ENCODE measurements at regions not wholly inside any gene's neighbourhood (a gene's known extent, or its start where the extent isn't known, plus 50 kb on each side); places are given as distances from the start of the nearest gene placed in this dataset.

DNA sequence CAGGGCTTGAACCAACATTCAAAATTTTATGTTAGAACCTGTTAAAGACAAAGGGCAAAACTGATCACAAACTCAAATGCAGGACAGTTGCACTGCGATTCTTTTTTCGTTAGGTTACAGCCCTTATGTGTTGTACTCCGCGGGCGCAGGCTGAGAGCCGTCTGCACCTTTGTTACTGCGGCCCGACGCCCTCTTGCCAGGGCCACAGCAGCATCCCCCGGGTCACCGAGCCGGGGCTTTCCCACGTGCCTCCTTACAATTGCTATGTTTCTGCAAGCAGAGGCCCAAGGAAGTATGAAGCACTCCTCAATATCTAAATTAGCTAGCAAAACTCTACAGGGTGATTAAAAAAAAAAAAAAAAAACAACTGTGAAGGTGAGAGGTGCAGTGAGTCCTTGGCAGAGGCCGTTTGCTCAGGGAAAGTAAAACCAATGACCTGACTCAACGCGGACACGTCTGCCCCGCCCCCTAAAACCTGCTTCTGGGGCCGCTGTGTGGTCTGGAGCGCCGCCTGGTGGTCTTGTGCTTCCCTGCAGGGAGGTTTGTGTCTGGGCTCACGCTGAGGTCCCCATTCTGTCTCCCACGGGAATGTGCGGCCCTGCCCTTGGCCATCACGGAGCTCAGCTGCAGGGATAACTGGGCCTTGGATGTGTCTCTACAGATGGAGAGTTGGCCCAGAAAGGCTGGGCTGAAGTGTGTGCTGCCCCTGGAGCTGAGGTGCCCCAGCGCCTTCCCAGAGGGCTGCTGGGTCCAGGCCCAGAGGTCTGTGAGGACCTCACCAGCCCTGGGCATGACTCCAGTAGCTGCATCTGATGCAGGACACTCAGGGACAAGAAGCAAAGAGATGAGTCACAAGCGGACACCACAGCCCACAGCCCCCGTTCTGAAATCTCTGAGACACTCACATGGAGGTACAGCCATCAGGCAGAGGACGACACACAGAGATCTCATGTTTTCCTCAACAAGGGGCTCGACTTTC, 418.5 kb downstream of the TMEM121 start (continued):
- TF ChIP-seq, protein P1, sequence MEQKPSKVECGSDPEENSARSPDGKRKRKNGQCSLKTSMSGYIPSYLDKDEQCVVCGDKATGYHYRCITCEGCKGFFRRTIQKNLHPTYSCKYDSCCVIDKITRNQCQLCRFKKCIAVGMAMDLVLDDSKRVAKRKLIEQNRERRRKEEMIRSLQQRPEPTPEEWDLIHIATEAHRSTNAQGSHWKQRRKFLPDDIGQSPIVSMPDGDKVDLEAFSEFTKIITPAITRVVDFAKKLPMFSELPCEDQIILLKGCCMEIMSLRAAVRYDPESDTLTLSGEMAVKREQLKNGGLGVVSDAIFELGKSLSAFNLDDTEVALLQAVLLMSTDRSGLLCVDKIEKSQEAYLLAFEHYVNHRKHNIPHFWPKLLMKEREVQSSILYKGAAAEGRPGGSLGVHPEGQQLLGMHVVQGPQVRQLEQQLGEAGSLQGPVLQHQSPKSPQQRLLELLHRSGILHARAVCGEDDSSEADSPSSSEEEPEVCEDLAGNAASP (CRISPR knock-in tag; IDR thresholded peaks at IDR 0.05; ENCODE audit: borderline replicate concordance), result peak; percentile 30; the same call in 1 of the 2 replicates
- no peak for TF ChIP-seq ETV6 (CRISPR knock-in tag; conservative IDR thresholded peaks at IDR 0.05)
- 0 out of 2 replicates have a peak, but pooled peaks have one; percentile 29 for TF ChIP-seq ERF (CRISPR knock-in tag; IDR thresholded peaks at IDR 0.05)
- TF ChIP-seq, protein P2, sequence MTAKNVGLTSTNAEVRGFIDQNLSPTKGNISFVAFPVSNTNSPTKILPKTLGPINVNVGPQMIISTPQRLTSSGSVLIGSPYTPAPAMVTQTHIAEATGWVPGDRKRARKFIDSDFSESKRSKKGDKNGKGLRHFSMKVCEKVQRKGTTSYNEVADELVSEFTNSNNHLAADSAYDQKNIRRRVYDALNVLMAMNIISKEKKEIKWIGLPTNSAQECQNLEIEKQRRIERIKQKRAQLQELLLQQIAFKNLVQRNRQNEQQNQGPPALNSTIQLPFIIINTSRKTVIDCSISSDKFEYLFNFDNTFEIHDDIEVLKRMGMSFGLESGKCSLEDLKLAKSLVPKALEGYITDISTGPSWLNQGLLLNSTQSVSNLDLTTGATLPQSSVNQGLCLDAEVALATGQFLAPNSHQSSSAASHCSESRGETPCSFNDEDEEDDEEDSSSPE (CRISPR knock-in tag; IDR thresholded peaks at IDR 0.05), result no peak
- no peak for TF ChIP-seq ZNF644 (CRISPR knock-in tag; IDR thresholded peaks at IDR 0.05; ENCODE audit: low read depth)
- TF ChIP-seq ZNF33B (CRISPR knock-in tag; IDR thresholded peaks at IDR 0.05), result 0 out of 2 replicates have a peak, but pooled peaks have one; percentile 51
- no peak for TF ChIP-seq NKX3-1 (CRISPR knock-in tag; IDR thresholded peaks at IDR 0.05)
- TF ChIP-seq, protein P3, sequence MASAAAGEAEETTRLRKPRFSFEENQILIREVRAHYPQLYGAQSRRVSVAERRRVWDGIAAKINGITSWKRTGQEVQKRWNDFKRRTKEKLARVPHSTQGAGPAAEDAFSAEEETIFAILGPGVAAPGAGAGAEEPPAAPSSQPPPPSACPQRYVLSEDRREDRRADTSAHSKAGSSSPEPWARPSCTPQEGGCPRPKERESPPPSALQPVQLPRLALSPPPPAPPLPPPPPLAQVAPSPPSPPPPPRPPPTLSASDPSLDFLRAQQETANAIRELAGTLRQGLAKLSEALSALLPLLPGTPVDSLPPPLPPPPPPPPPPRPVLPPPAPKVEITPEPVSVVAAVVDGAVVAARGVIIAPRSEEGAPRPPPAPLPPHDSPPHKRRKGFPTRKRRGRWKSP (CRISPR knock-in tag; IDR thresholded peaks at IDR 0.05), result 0 out of 2 replicates have a peak, but pooled peaks have one; percentile 28
- TF ChIP-seq LCORL (IDR thresholded peaks at IDR 0.05), result no peak
- 0 out of 2 replicates have a peak, but pooled peaks have one; percentile 20 for TF ChIP-seq LCORL (CRISPR knock-in tag; IDR thresholded peaks at IDR 0.05)
- TF ChIP-seq, protein P4, sequence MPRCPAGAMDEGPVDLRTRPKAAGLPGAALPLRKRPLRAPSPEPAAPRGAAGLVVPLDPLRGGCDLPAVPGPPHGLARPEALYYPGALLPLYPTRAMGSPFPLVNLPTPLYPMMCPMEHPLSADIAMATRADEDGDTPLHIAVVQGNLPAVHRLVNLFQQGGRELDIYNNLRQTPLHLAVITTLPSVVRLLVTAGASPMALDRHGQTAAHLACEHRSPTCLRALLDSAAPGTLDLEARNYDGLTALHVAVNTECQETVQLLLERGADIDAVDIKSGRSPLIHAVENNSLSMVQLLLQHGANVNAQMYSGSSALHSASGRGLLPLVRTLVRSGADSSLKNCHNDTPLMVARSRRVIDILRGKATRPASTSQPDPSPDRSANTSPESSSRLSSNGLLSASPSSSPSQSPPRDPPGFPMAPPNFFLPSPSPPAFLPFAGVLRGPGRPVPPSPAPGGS (CRISPR knock-in tag; IDR thresholded peaks at IDR 0.05), result peak; percentile 56; the same call in 1 of the 2 replicates
- TF ChIP-seq FOSL2 (CRISPR knock-in tag; IDR thresholded peaks at IDR 0.05), result peak; percentile 46
- TF ChIP-seq KDM2A (CRISPR knock-in tag; IDR thresholded peaks at IDR 0.05; ENCODE audit: borderline replicate concordance, low read depth), result peak; percentile 59; the same call in 1 of the 2 replicates
- TF ChIP-seq, protein P5, sequence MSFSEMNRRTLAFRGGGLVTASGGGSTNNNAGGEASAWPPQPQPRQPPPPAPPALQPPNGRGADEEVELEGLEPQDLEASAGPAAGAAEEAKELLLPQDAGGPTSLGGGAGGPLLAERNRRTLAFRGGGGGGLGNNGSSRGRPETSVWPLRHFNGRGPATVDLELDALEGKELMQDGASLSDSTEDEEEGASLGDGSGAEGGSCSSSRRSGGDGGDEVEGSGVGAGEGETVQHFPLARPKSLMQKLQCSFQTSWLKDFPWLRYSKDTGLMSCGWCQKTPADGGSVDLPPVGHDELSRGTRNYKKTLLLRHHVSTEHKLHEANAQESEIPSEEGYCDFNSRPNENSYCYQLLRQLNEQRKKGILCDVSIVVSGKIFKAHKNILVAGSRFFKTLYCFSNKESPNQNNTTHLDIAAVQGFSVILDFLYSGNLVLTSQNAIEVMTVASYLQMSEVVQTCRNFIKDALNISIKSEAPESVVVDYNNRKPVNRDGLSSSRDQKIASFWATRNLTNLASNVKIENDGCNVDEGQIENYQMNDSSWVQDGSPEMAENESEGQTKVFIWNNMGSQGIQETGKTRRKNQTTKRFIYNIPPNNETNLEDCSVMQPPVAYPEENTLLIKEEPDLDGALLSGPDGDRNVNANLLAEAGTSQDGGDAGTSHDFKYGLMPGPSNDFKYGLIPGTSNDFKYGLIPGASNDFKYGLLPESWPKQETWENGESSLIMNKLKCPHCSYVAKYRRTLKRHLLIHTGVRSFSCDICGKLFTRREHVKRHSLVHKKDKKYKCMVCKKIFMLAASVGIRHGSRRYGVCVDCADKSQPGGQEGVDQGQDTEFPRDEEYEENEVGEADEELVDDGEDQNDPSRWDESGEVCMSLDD (CRISPR knock-in tag; IDR thresholded peaks at IDR 0.05; ENCODE audit: borderline replicate concordance), result no peak
- no peak for TF ChIP-seq SPEN (CRISPR knock-in tag; IDR thresholded peaks at IDR 0.05; ENCODE audit: low read depth)
- no peak for TF ChIP-seq ZNF747 (CRISPR knock-in tag; IDR thresholded peaks at IDR 0.05; ENCODE audit: borderline replicate concordance)
- TF ChIP-seq NR2F6 (IDR thresholded peaks at IDR 0.05), result no peak
- TF ChIP-seq NR2F6 (CRISPR knock-in tag; IDR thresholded peaks at IDR 0.05), result peak; percentile 20; the same call in 1 of the 2 replicates

All from HepG2 (cell line).